OCI-LY1 (cell line): ENCODE measurements at regions not wholly inside any gene's neighbourhood (a gene's known extent, or its start where the extent isn't known, plus 50 kb on each side); places are given as distances from the start of the nearest gene placed in this dataset.

Experiments used
- H2AFZ ChIP-seq: fragments of 200-600 bp; sonication (generic), shearing (Covaris generic); 2 replicates; pipeline ENCODE4 v1.6.0; 2014; ENCODE audit warnings: antibody characterized with exemption, mild to moderate bottlenecking, low read length
- H3F3A ChIP-seq: fragments of 200-600 bp; sonication (generic), shearing (Covaris generic); 2 replicates; pipeline ENCODE4 v1.6.0; 2014; ENCODE audit warnings: mild to moderate bottlenecking, antibody characterized with exemption, low read length, moderate library complexity; ENCODE audit not compliant: insufficient read depth
- H3K27ac ChIP-seq: fragments of 200-600 bp; sonication (generic); 2 replicates; pipeline ENCODE4 v1.5.1; 2014; ENCODE audit warnings: low read length, mixed run types, mild to moderate bottlenecking, low read depth; ENCODE audit not compliant: poor library complexity, severe bottlenecking
- H3K27me3 ChIP-seq: fragments of 200-600 bp; sonication (generic); 2 replicates; pipeline ENCODE4 v1.6.0; 2014; ENCODE audit warnings: antibody characterized with exemption, mild to moderate bottlenecking, low read length, moderate library complexity; ENCODE audit not compliant: insufficient read depth
- H3K36me3 ChIP-seq: fragments of 200-600 bp; sonication (generic); 2 replicates; pipeline ENCODE4 v1.6.1; 2014; ENCODE audit warnings: mild to moderate bottlenecking, antibody characterized with exemption, low read length, moderate library complexity, mixed read lengths; ENCODE audit not compliant: insufficient read depth
- H3K4me1 ChIP-seq: fragments of 200-600 bp; sonication (generic); 2 replicates; pipeline ENCODE4 v1.5.1; 2014; ENCODE audit warnings: mild to moderate bottlenecking, low read length, moderate library complexity; ENCODE audit not compliant: insufficient read depth, severe bottlenecking
- H3K4me2 ChIP-seq: fragments of 200-600 bp; sonication (generic), shearing (Covaris generic); 2 replicates; pipeline ENCODE4 v1.6.1; 2014; ENCODE audit warnings: low read length
- H3K4me3 ChIP-seq: fragments of 200-600 bp; sonication (generic); 2 replicates; pipeline ENCODE4 v1.5.1; 2014; ENCODE audit warnings: low read length, low read depth, mild to moderate bottlenecking, mixed read lengths; ENCODE audit not compliant: poor library complexity, severe bottlenecking
- H3K79me2 ChIP-seq: fragments of 200-600 bp; shearing (Covaris generic); 2 replicates; pipeline ENCODE4 v1.6.1; 2016; ENCODE audit warnings: mixed run types, low read length, mixed read lengths; ENCODE audit not compliant: insufficient read depth
- H3K9ac ChIP-seq: fragments of 200-600 bp; sonication (generic), shearing (Covaris generic); 2 replicates; pipeline ENCODE4 v1.6.1; 2014; ENCODE audit warnings: mild to moderate bottlenecking, low read length, mixed read lengths
- H3K9me2 ChIP-seq: fragments of 200-600 bp; sonication (generic), shearing (Covaris generic); 2 replicates; pipeline ENCODE4 v1.6.1; 2014; ENCODE audit warnings: low read depth, mild to moderate bottlenecking, low read length, mixed read lengths
- H3K9me3 ChIP-seq: fragments of 200-600 bp; shearing (Covaris generic); 2 replicates; pipeline ENCODE4 v1.6.1; 2014; ENCODE audit warnings: low read length, mixed read lengths
- H4K20me1 ChIP-seq: fragments of 200-600 bp; sonication (generic), shearing (Covaris generic); 2 replicates; pipeline ENCODE4 v1.6.0; 2016; ENCODE audit warnings: mild to moderate bottlenecking, low read length; ENCODE audit not compliant: insufficient read depth
- EZH2 ChIP-seq: fragments of 200-600 bp; sonication (generic), shearing (Covaris generic); IDR thresholded peaks from 2 replicates; pipeline ENCODE4 v1.8.0; 2017; ENCODE audit warnings: borderline replicate concordance, mixed run types, mild to moderate bottlenecking, antibody characterized with exemption, low read length, moderate library complexity, mixed read lengths
- TF ChIP-seq, protein P1 (sequence below): fragments of 200-600 bp; sonication (generic), shearing (Covaris generic); IDR thresholded peaks from 2 replicates; pipeline ENCODE4 v1.5.1; 2017; ENCODE audit warnings: mild to moderate bottlenecking, antibody characterized with exemption, low read length, moderate library complexity, mixed read lengths

DNA sequence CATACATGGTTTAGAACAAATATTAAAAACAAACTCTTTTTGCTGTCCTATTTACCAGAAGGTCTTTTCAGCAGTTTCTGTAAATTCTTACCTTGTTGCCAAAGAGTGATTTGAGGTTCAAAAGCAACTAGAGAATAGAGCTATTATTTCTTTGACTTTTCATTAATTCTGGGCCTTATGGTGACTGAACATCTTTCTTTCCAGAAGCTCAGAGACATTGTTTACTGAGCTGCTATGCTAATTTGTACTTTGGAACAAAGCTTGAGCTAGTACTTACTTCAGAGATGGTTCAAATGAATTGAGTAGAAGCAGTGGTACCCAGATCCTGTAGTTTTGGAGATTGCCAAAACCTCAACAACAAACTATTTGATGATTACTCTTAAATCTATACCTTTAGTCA is 331.2 kb downstream of the SPRY2 start:
- H3F3A ChIP-seq, result no peaks in the 10 kb centered on the region
- H3K27me3 ChIP-seq, result no peaks in the 10 kb centered on the region
- no peak overlapping the region for H2AFZ ChIP-seq
- H3K36me3 ChIP-seq, result no peaks in the 10 kb centered on the region
- H4K20me1 ChIP-seq, result no peaks in the 10 kb centered on the region
- no peak overlapping the region for H3K27ac ChIP-seq
- H3K4me2 ChIP-seq, result no peak overlapping the region
- H3K9me2 ChIP-seq, result no peaks in the 10 kb centered on the region
- H3K9ac ChIP-seq, result no peak overlapping the region
- no peaks in the 10 kb centered on the region for H3K79me2 ChIP-seq
- H3K9me3 ChIP-seq, result no peaks in the 10 kb centered on the region
- H3K4me1 ChIP-seq, result no peaks in the 10 kb centered on the region
- H3K4me3 ChIP-seq, result no peak overlapping the region
- TF ChIP-seq, protein P1, sequence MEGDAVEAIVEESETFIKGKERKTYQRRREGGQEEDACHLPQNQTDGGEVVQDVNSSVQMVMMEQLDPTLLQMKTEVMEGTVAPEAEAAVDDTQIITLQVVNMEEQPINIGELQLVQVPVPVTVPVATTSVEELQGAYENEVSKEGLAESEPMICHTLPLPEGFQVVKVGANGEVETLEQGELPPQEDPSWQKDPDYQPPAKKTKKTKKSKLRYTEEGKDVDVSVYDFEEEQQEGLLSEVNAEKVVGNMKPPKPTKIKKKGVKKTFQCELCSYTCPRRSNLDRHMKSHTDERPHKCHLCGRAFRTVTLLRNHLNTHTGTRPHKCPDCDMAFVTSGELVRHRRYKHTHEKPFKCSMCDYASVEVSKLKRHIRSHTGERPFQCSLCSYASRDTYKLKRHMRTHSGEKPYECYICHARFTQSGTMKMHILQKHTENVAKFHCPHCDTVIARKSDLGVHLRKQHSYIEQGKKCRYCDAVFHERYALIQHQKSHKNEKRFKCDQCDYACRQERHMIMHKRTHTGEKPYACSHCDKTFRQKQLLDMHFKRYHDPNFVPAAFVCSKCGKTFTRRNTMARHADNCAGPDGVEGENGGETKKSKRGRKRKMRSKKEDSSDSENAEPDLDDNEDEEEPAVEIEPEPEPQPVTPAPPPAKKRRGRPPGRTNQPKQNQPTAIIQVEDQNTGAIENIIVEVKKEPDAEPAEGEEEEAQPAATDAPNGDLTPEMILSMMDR, result no peak
- no peak for TF ChIP-seq EZH2

DNA sequence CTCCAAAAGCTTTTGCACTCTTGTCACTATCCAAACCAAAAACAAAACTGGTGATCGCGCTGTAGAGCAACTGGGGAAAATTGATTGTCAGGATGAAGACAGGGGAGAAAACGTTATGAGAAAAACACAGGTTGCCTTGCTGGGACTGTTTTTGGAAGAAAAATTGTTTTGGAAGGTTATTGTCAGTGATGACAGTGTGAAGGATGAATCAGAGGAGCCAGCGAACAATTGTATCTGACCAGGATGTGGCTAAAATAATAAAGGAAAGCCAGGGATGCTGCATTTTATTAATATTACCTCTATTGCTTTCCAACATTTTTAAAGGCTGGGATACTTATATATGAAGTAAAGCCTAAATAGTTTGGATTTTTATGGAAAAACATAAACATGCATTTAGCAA is 334.0 kb downstream of the SPRY2 start:
- TF ChIP-seq, protein P1, result no peak
- Histone ChIP-seq H3K36me3 (no peaks in the 10 kb centered on the region), H3K79me2 (no peaks in the 10 kb centered on the region), H3K4me3 (no peak overlapping the region), H3K9me3 (no peaks in the 10 kb centered on the region), H3K4me1 (no peaks in the 10 kb centered on the region), H3K27ac (no peak overlapping the region), H3K9ac (no peak overlapping the region), H2AFZ (no peak overlapping the region), H3F3A (no peaks in the 10 kb centered on the region), H3K27me3 (no peaks in the 10 kb centered on the region), H4K20me1 (no peaks in the 10 kb centered on the region), H3K4me2 (no peak overlapping the region), H3K9me2 (no peaks in the 10 kb centered on the region)

DNA sequence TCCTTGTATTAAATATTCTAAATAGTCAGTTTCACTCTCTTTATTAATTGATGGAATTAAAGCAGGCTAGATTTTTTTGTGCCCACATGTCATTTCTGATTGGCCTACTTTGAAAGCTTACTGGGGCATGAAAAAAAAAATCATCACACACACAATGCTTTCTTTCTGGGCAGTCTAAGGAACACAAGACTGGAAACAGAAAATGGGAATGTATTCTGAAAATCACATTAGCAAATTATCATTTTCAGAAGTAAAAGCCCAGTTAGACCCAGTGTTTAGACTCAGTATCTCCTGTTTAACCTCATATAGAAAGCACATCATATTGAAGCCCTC is 339.4 kb downstream of the SPRY2 start:
- Histone ChIP-seq H3K27ac (no peak overlapping the region), H2AFZ (no peak overlapping the region), H3K4me1 (no peaks in the 10 kb centered on the region), H3K4me2 (no peak overlapping the region), H3K9me2 (no peaks in the 10 kb centered on the region), H3F3A (no peaks in the 10 kb centered on the region), H4K20me1 (no peaks in the 10 kb centered on the region), H3K27me3 (no peaks in the 10 kb centered on the region), H3K9ac (no peak overlapping the region), H3K79me2 (no peaks in the 10 kb centered on the region), H3K9me3 (no peaks in the 10 kb centered on the region), H3K4me3 (no peak overlapping the region), H3K36me3 (no peaks in the 10 kb centered on the region)
- no peak for TF ChIP-seq EZH2
- TF ChIP-seq, protein P1, result no peak
